Hepatocyte (in vitro differentiated cells): ENCODE measurements at regions not wholly inside any gene's neighbourhood (a gene's known extent, or its start where the extent isn't known, plus 50 kb on each side); places are given as distances from the start of the nearest gene placed in this dataset.
A peak's percentile ranks its signal among the peaks of the same experiment; 100 is the strongest.

Experiments used
- DNase-seq: peaks from one replicate; pipeline ENCODE4 v3.0.0-alpha.2; 2016; ENCODE audit warnings: low spot score
- H2AFZ ChIP-seq: fragments of 200-600 bp; sonication (generic); 2 replicates; pipeline ENCODE4 v1.6.0; 2016; ENCODE audit warnings: antibody characterized with exemption, mild to moderate bottlenecking
- H3K27ac ChIP-seq: fragments of 200-600 bp; sonication (generic); 2 replicates; pipeline ENCODE4 v1.5.1; 2016; ENCODE audit warnings: mild to moderate bottlenecking
- H3K27me3 ChIP-seq: fragments of 200-600 bp; sonication (generic); 2 replicates; pipeline ENCODE4 v1.6.1; 2016
- H3K36me3 ChIP-seq: fragments of 200-600 bp; sonication (generic); replicated peaks from 2 replicates; pipeline ENCODE4 v1.5.1; 2016; ENCODE audit warnings: low read depth; ENCODE audit not compliant: insufficient read depth
- H3K4me1 ChIP-seq: fragments of 200-600 bp; sonication (generic); 2 replicates; pipeline ENCODE4 v1.5.1; 2016; ENCODE audit warnings: mild to moderate bottlenecking, moderate library complexity; ENCODE audit not compliant: insufficient read depth
- H3K4me2 ChIP-seq: fragments of 200-600 bp; sonication (generic); 2 replicates; pipeline ENCODE4 v1.6.0; 2016
- H3K4me3 ChIP-seq: fragments of 200-600 bp; sonication (generic); 2 replicates; pipeline ENCODE4 v1.5.1; 2016; ENCODE audit warnings: mild to moderate bottlenecking
- H3K79me2 ChIP-seq: fragments of 200-600 bp; sonication (generic); 2 replicates; pipeline ENCODE4 v1.6.0; 2017; ENCODE audit warnings: mild to moderate bottlenecking
- H3K9me2 ChIP-seq: fragments of 200-600 bp; sonication (generic); replicated peaks from 2 replicates; pipeline ENCODE4 v1.6.0; 2017; ENCODE audit warnings: mild to moderate bottlenecking; ENCODE audit not compliant: insufficient read depth
- H3K9me3 ChIP-seq: fragments of 200-600 bp; sonication (generic); 2 replicates; pipeline ENCODE4 v1.5.1; 2016; ENCODE audit warnings: low read depth, mild to moderate bottlenecking
- H4K20me1 ChIP-seq: fragments of 200-600 bp; sonication (generic); 2 replicates; pipeline ENCODE4 v1.6.0; 2016; ENCODE audit warnings: mild to moderate bottlenecking; ENCODE audit not compliant: insufficient read depth, poor library complexity, severe bottlenecking
- EZH2 ChIP-seq: fragments of 200-600 bp; sonication (generic); IDR thresholded peaks from 2 replicates; pipeline ENCODE4 v1.6.1; 2016; ENCODE audit warnings: antibody characterized with exemption, mild to moderate bottlenecking, borderline replicate concordance
- EZH2phosphoT487 ChIP-seq: fragments of 200-600 bp; sonication (generic); IDR thresholded peaks from one replicate; pipeline ENCODE4 v1.6.1; 2018; ENCODE audit warnings: antibody characterized with exemption, mild to moderate bottlenecking, low read depth, moderate library complexity; ENCODE audit not compliant: unreplicated experiment, severe bottlenecking
- WGBS: methylation state at CpG from one replicate; pipeline ENCODE4 v1.1.6; 2016; ENCODE audit warnings: low lambda C conversion rate; ENCODE audit errors: missing lambda C conversion rate; 5-methylcytosine and 5-hydroxymethylcytosine counted together
- TF ChIP-seq, protein P1 (sequence below): fragments of 200-600 bp; sonication (generic); IDR thresholded peaks from 2 replicates; pipeline ENCODE4 v1.5.1; 2016; ENCODE audit warnings: antibody characterized with exemption, mild to moderate bottlenecking; ENCODE audit not compliant: poor library complexity

DNA sequence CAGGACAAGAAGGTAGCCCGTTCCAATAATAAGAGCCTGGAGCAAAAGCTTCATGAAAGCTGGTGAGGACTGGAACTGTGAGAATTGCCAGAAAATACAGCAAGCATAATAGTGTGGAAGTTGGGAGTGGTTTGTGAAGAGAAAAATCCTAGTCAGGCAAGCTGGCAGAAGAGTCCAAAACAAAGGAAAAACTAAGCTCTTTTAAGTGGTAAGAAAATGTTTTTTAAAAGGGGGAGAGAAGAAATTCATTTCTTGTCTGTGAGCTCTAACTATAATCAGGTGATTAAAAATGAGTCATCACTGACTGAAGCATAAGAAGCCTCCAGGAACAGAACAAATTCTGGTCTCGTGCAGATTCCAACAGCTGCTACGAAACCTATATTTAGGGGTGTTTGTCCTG lies 102.6 kb downstream of the CAAP1 start:
- Histone ChIP-seq H3K4me2 (no peak overlapping the region), H3K4me3 (no peak overlapping the region), H3K79me2 (no peaks in the 10 kb centered on the region), H4K20me1 (no peaks in the 10 kb centered on the region), H3K4me1 (no peaks in the 10 kb centered on the region), H3K9me3 (no peaks in the 10 kb centered on the region), H2AFZ (peak overlapping the region; percentile 21), H3K27me3 (no peaks in the 10 kb centered on the region), H3K27ac (no peak overlapping the region), H3K9me2 (no peaks in the 10 kb centered on the region), H3K36me3 (no peaks in the 10 kb centered on the region)
- no peak for DNase-seq
- 45% methylated on average over 3 of the region's 3 CpGs for WGBS
- TF ChIP-seq, protein P1, sequence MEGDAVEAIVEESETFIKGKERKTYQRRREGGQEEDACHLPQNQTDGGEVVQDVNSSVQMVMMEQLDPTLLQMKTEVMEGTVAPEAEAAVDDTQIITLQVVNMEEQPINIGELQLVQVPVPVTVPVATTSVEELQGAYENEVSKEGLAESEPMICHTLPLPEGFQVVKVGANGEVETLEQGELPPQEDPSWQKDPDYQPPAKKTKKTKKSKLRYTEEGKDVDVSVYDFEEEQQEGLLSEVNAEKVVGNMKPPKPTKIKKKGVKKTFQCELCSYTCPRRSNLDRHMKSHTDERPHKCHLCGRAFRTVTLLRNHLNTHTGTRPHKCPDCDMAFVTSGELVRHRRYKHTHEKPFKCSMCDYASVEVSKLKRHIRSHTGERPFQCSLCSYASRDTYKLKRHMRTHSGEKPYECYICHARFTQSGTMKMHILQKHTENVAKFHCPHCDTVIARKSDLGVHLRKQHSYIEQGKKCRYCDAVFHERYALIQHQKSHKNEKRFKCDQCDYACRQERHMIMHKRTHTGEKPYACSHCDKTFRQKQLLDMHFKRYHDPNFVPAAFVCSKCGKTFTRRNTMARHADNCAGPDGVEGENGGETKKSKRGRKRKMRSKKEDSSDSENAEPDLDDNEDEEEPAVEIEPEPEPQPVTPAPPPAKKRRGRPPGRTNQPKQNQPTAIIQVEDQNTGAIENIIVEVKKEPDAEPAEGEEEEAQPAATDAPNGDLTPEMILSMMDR: no peak
- no peak for TF ChIP-seq EZH2phosphoT487
- TF ChIP-seq EZH2: no peak

GRCh38 chr9:26786564-26786963 lies 106.0 kb downstream of the CAAP1 start:
- H3K9me2 ChIP-seq: no peaks in the 10 kb centered on the region
- no peak for TF ChIP-seq EZH2
- TF ChIP-seq, protein P1: no peak
- no peak for TF ChIP-seq EZH2phosphoT487
- DNase-seq: no peak
- no peaks in the 10 kb centered on the region for H3K79me2 ChIP-seq
- no peak overlapping the region for H2AFZ ChIP-seq
- H3K27me3 ChIP-seq: no peaks in the 10 kb centered on the region
- H3K9me3 ChIP-seq: no peaks in the 10 kb centered on the region
- no peaks in the 10 kb centered on the region for H4K20me1 ChIP-seq
- H3K27ac ChIP-seq: no peak overlapping the region
- no peaks in the 10 kb centered on the region for H3K4me1 ChIP-seq
- WGBS: 57% methylated on average over 2 of the region's 2 CpGs
- no peak overlapping the region for H3K4me2 ChIP-seq
- no peaks in the 10 kb centered on the region for H3K36me3 ChIP-seq
- no peak overlapping the region for H3K4me3 ChIP-seq

GRCh38 chr9:26782899-26783298 lies 109.7 kb downstream of the CAAP1 start:
- H3K4me2 ChIP-seq: no peak overlapping the region
- 91% methylated on average over 1 of the region's 1 CpG for WGBS

More at GRCh38 chr9:26782899-26783298, 109.7 kb downstream of the CAAP1 start:
- no peaks in the 10 kb centered on the region for H4K20me1 ChIP-seq
- no peak for DNase-seq
- no peak for TF ChIP-seq EZH2phosphoT487
- TF ChIP-seq, protein P1: no peak
- no peak for TF ChIP-seq EZH2
- H3K9me2 ChIP-seq: no peaks in the 10 kb centered on the region
- H3K79me2 ChIP-seq: no peaks in the 10 kb centered on the region
- H2AFZ ChIP-seq: no peak overlapping the region
- no peaks in the 10 kb centered on the region for H3K27me3 ChIP-seq
- no peak overlapping the region for H3K27ac ChIP-seq
- no peak overlapping the region for H3K4me3 ChIP-seq
- H3K36me3 ChIP-seq: no peaks in the 10 kb centered on the region
- H3K4me1 ChIP-seq: no peaks in the 10 kb centered on the region
- no peaks in the 10 kb centered on the region for H3K9me3 ChIP-seq
